ENCODE measurements at regions not wholly inside any gene's neighbourhood (a gene's known extent, or its start where the extent isn't known, plus 50 kb on each side); places are given as distances from the start of the nearest gene placed in this dataset.
"Not testable (repeated sequence)": the region's sequence is repeated elsewhere in the genome, so short reads cannot be mapped to it uniquely, and the experiment has no call there.

DNA sequence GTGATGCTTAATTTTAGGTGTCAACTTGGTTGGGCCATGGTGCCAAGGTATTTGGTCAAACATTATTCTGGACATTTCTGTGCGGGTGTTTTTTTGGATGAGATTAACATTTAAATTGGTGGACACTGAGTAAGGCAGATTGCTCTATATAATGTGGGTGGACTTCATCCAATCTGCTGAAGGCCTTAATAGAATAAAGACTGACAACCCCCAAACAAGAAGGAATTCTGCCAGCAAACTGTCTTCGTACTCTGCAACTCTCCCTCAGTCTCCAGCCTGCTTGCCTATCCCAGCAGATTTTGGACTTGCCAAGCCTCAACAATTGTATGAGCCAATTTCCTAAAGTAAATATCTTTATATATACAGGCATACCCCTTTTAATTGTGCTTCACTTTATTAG lies 850.1 kb downstream of the TBC1D32 start:
- no peaks in the 10 kb centered on the region for H3K79me2 ChIP-seq (ENCODE audit: control insufficient read depth, insufficient read depth, low read length, unreplicated experiment)
- H3K36me3 ChIP-seq (ENCODE audit: insufficient read depth, low read length): no peaks in the 10 kb centered on the region
- H3K27me3 ChIP-seq (ENCODE audit: insufficient read depth, low read length): no peaks in the 10 kb centered on the region
- no peak overlapping the region for H2AFZ ChIP-seq (ENCODE audit: low read length, unreplicated experiment)
- no peak overlapping the region for H3K27ac ChIP-seq (ENCODE audit: low read depth, low read length)
- H3K4me1 ChIP-seq (ENCODE audit: control insufficient read depth, insufficient read depth, low read length, unreplicated experiment): no peaks in the 10 kb centered on the region
- no peak overlapping the region for H3K4me3 ChIP-seq (ENCODE audit: low read depth, low read length)

- no peaks in the 10 kb centered on the region for H3K79me2 ChIP-seq (ENCODE audit: control insufficient read depth, insufficient read depth, low read length, unreplicated experiment)
- H3K27ac ChIP-seq (ENCODE audit: low read depth, low read length): no peak overlapping the region
- no peak overlapping the region for H3K4me3 ChIP-seq (ENCODE audit: low read depth, low read length)
- no peak overlapping the region for H2AFZ ChIP-seq (ENCODE audit: low read length, unreplicated experiment)
- no peaks in the 10 kb centered on the region for H3K4me1 ChIP-seq (ENCODE audit: control insufficient read depth, insufficient read depth, low read length, unreplicated experiment)
- H3K27me3 ChIP-seq (ENCODE audit: insufficient read depth, low read length): no peaks in the 10 kb centered on the region
- no peaks in the 10 kb centered on the region for H3K36me3 ChIP-seq (ENCODE audit: insufficient read depth, low read length)
Observed at GRCh38 chr6:120478650-120479049, 855.6 kb downstream of the TBC1D32 start.

GRCh38 chr6:120473804-120474203 lies 860.5 kb downstream of the TBC1D32 start:
- H3K27me3 ChIP-seq (ENCODE audit: insufficient read depth, low read length): no peaks in the 10 kb centered on the region
- no peaks in the 10 kb centered on the region for H3K4me1 ChIP-seq (ENCODE audit: control insufficient read depth, insufficient read depth, low read length, unreplicated experiment)
- H3K79me2 ChIP-seq (ENCODE audit: control insufficient read depth, insufficient read depth, low read length, unreplicated experiment): no peaks in the 10 kb centered on the region
- no peak overlapping the region for H3K4me3 ChIP-seq (ENCODE audit: low read depth, low read length)
- H3K36me3 ChIP-seq (ENCODE audit: insufficient read depth, low read length): no peaks in the 10 kb centered on the region
- no peak overlapping the region for H2AFZ ChIP-seq (ENCODE audit: low read length, unreplicated experiment)
- no peak overlapping the region for H3K27ac ChIP-seq (ENCODE audit: low read depth, low read length)

DNA sequence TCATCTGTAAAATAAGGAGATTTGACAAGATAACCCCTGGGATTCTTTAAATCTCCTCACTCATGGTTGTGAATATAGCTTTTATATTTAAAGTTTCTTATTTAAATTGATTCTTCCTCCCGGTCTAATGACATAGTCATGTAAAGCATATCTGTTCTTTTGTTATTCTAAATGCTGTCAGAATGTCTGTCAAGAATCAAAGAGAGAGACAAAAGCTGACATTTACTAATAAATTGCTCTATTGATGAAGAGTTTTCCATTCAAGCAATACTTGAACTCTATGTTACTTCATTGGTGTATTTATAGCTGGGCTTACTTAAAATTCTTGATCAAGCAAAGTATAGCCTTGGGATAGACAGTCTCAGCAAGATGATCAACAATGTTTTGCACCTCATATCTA lies 865.8 kb downstream of the TBC1D32 start:
- H3K27me3 ChIP-seq (ENCODE audit: insufficient read depth, low read length): no peaks in the 10 kb centered on the region
- H3K4me3 ChIP-seq (ENCODE audit: low read depth, low read length): no peak overlapping the region
- H3K36me3 ChIP-seq (ENCODE audit: insufficient read depth, low read length): no peaks in the 10 kb centered on the region
- H3K4me1 ChIP-seq (ENCODE audit: control insufficient read depth, insufficient read depth, low read length, unreplicated experiment): no peaks in the 10 kb centered on the region
- H2AFZ ChIP-seq (ENCODE audit: low read length, unreplicated experiment): no peak overlapping the region
- H3K27ac ChIP-seq (ENCODE audit: low read depth, low read length): no peak overlapping the region
- no peaks in the 10 kb centered on the region for H3K79me2 ChIP-seq (ENCODE audit: control insufficient read depth, insufficient read depth, low read length, unreplicated experiment)

GRCh38 chr6:120451508-120451907 lies 882.8 kb downstream of the TBC1D32 start:
- H3K36me3 ChIP-seq (ENCODE audit: insufficient read depth, low read length): no peaks in the 10 kb centered on the region
- H3K4me3 ChIP-seq (ENCODE audit: low read depth, low read length): no peak overlapping the region
- no peaks in the 10 kb centered on the region for H3K4me1 ChIP-seq (ENCODE audit: control insufficient read depth, insufficient read depth, low read length, unreplicated experiment)
- H3K27me3 ChIP-seq (ENCODE audit: insufficient read depth, low read length): no peaks in the 10 kb centered on the region
- H3K79me2 ChIP-seq (ENCODE audit: control insufficient read depth, insufficient read depth, low read length, unreplicated experiment): no peaks in the 10 kb centered on the region
- H2AFZ ChIP-seq (ENCODE audit: low read length, unreplicated experiment): no peak overlapping the region
- no peak overlapping the region for H3K27ac ChIP-seq (ENCODE audit: low read depth, low read length)

- Histone ChIP-seq H3K4me3 (ENCODE audit: low read depth, low read length) (no peak overlapping the region), H3K4me1 (ENCODE audit: control insufficient read depth, insufficient read depth, low read length, unreplicated experiment) (no peaks in the 10 kb centered on the region), H2AFZ (ENCODE audit: low read length, unreplicated experiment) (no peak overlapping the region), H3K36me3 (ENCODE audit: insufficient read depth, low read length) (no peaks in the 10 kb centered on the region), H3K27ac (ENCODE audit: low read depth, low read length) (no peak overlapping the region), H3K79me2 (ENCODE audit: control insufficient read depth, insufficient read depth, low read length, unreplicated experiment) (no peaks in the 10 kb centered on the region), H3K27me3 (ENCODE audit: insufficient read depth, low read length) (no peaks in the 10 kb centered on the region)
Observed at GRCh38 chr6:120447605-120448004, 886.7 kb downstream of the TBC1D32 start.

GRCh38 chr6:120432840-120433239 lies 901.4 kb downstream of the TBC1D32 start:
- not testable (repeated sequence) for H3K27me3 ChIP-seq (ENCODE audit: insufficient read depth, low read length); H3K27ac ChIP-seq (ENCODE audit: low read depth, low read length); H3K79me2 ChIP-seq (ENCODE audit: control insufficient read depth, insufficient read depth, low read length, unreplicated experiment); H2AFZ ChIP-seq (ENCODE audit: low read length, unreplicated experiment); H3K36me3 ChIP-seq (ENCODE audit: insufficient read depth, low read length); H3K4me1 ChIP-seq (ENCODE audit: control insufficient read depth, insufficient read depth, low read length, unreplicated experiment); H3K4me3 ChIP-seq (ENCODE audit: low read depth, low read length)

DNA sequence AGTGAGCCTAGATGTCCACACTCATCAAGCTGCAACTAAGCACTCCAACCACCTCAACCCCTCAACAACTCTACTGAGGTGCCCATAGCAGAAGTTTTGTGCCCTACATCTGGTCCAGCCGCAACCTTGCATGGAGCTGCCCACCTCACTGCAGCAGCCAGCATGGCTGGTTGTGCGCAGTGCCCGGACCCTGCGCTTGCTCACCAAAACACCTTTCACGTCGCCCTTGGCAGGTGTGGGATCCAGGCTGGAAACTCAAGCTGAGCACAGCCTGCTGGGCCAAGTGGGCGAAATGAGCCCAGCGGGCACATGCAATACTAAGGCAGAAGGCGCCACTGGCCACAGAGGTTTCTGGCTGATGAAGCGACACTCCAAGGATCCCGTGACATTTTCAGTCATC lies 902.4 kb downstream of the TBC1D32 start:
- no peaks in the 10 kb centered on the region for H3K36me3 ChIP-seq (ENCODE audit: insufficient read depth, low read length)
- no peaks in the 10 kb centered on the region for H3K4me1 ChIP-seq (ENCODE audit: control insufficient read depth, insufficient read depth, low read length, unreplicated experiment)
- H3K27me3 ChIP-seq (ENCODE audit: insufficient read depth, low read length): no peaks in the 10 kb centered on the region
- H3K4me3 ChIP-seq (ENCODE audit: low read depth, low read length): no peak overlapping the region
- no peak overlapping the region for H2AFZ ChIP-seq (ENCODE audit: low read length, unreplicated experiment)
- H3K27ac ChIP-seq (ENCODE audit: low read depth, low read length): no peak overlapping the region
- no peaks in the 10 kb centered on the region for H3K79me2 ChIP-seq (ENCODE audit: control insufficient read depth, insufficient read depth, low read length, unreplicated experiment)

DNA sequence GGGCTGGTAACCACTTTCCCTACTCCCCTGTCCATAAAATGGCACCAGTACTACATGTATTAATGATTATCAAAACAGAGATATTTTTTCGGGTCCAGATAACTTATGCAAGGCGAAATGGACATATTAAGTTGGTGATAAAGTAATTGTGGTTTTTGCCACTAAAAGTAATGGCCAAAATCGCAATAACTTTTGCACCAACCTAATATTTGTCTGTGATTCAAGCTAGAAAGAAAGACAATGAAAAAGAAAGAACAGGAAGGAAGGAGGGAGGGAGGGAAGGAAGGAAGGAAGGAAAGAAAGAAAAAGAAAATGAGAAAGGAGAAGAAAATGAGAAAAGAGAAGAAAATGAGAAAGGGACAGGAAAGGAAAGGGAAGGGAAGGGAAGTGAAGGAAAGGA lies 922.9 kb downstream of the TBC1D32 start:
- H3K27me3 ChIP-seq (ENCODE audit: insufficient read depth, low read length): no peaks in the 10 kb centered on the region

DNA sequence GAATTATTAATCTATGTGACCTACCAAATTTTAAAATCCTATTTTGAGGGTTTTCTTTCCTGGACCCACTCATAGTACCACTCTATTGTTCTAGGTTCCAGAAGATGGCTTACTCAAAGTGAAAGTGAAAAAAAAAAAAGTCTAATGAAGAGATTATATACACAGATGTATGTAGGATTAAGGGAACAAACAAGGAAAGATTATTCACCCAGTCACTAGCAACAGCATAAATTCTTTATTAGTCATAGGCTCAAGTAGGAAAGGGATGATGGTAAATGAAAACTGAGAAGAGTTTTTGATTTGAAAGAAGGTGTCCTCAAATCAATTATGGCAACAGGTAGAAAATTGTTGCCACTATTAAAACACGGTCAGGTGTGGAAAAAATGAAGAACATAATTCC lies 923.7 kb downstream of the TBC1D32 start:
- Histone ChIP-seq H3K79me2 (ENCODE audit: control insufficient read depth, insufficient read depth, low read length, unreplicated experiment) (no peaks in the 10 kb centered on the region), H3K27me3 (ENCODE audit: insufficient read depth, low read length) (no peaks in the 10 kb centered on the region), H2AFZ (ENCODE audit: low read length, unreplicated experiment) (no peak overlapping the region), H3K27ac (ENCODE audit: low read depth, low read length) (no peak overlapping the region), H3K4me3 (ENCODE audit: low read depth, low read length) (no peak overlapping the region), H3K4me1 (ENCODE audit: control insufficient read depth, insufficient read depth, low read length, unreplicated experiment) (no peaks in the 10 kb centered on the region), H3K36me3 (ENCODE audit: insufficient read depth, low read length) (no peaks in the 10 kb centered on the region)

More for the DNA sequence above, 922.9 kb downstream of the TBC1D32 start:
- no peaks in the 10 kb centered on the region for H3K79me2 ChIP-seq (ENCODE audit: control insufficient read depth, insufficient read depth, low read length, unreplicated experiment)
- H3K4me3 ChIP-seq (ENCODE audit: low read depth, low read length): no peak overlapping the region
- H3K4me1 ChIP-seq (ENCODE audit: control insufficient read depth, insufficient read depth, low read length, unreplicated experiment): no peaks in the 10 kb centered on the region
- H2AFZ ChIP-seq (ENCODE audit: low read length, unreplicated experiment): no peak overlapping the region
- no peaks in the 10 kb centered on the region for H3K36me3 ChIP-seq (ENCODE audit: insufficient read depth, low read length)
- H3K27ac ChIP-seq (ENCODE audit: low read depth, low read length): no peak overlapping the region

DNA sequence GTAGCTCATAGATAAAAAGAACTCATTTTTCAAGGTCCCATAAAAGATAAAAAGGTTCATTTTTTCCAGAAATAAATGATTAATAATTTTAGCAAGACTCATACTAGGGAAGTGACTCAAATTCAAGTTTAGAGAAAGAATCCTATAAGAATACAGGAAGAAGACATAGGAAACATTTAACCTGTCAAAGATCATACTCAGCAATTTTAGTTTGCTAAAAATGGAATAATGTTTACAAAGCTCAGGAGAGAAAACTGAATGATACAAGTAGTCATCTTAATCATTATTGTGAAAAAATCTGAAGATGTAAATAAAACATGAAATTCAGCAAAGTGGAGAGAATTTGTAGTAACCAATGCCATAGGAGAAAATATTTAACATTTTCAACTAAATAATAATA lies 926.6 kb downstream of the TBC1D32 start:
- Histone ChIP-seq H3K27ac (ENCODE audit: low read depth, low read length) (no peak overlapping the region), H3K4me3 (ENCODE audit: low read depth, low read length) (no peak overlapping the region), H2AFZ (ENCODE audit: low read length, unreplicated experiment) (no peak overlapping the region), H3K4me1 (ENCODE audit: control insufficient read depth, insufficient read depth, low read length, unreplicated experiment) (no peaks in the 10 kb centered on the region), H3K36me3 (ENCODE audit: insufficient read depth, low read length) (no peaks in the 10 kb centered on the region), H3K79me2 (ENCODE audit: control insufficient read depth, insufficient read depth, low read length, unreplicated experiment) (no peaks in the 10 kb centered on the region), H3K27me3 (ENCODE audit: insufficient read depth, low read length) (no peaks in the 10 kb centered on the region)

GRCh38 chr6:120405947-120406346 lies 928.3 kb downstream of the TBC1D32 start:
- no peak overlapping the region for H2AFZ ChIP-seq (ENCODE audit: low read length, unreplicated experiment)
- H3K27me3 ChIP-seq (ENCODE audit: insufficient read depth, low read length): no peaks in the 10 kb centered on the region
- no peaks in the 10 kb centered on the region for H3K79me2 ChIP-seq (ENCODE audit: control insufficient read depth, insufficient read depth, low read length, unreplicated experiment)
- no peaks in the 10 kb centered on the region for H3K36me3 ChIP-seq (ENCODE audit: insufficient read depth, low read length)
- H3K27ac ChIP-seq (ENCODE audit: low read depth, low read length): no peak overlapping the region
- no peaks in the 10 kb centered on the region for H3K4me1 ChIP-seq (ENCODE audit: control insufficient read depth, insufficient read depth, low read length, unreplicated experiment)
- no peak overlapping the region for H3K4me3 ChIP-seq (ENCODE audit: low read depth, low read length)
